NT2/D1 (cell line): ENCODE measurements at regions not wholly inside any gene's neighbourhood (a gene's known extent, or its start where the extent isn't known, plus 50 kb on each side); places are given as distances from the start of the nearest gene placed in this dataset.
A peak's percentile ranks its signal among the peaks of the same experiment; 100 is the strongest.
"Not testable (repeated sequence)": the region's sequence is repeated elsewhere in the genome, so short reads cannot be mapped to it uniquely, and the experiment has no call there.

Experiments
- DNase-seq: peaks from one replicate; pipeline ENCODE4 v3.0.0-alpha.2; 2011; ENCODE audit warnings: low read depth, low spot score
- H3K27me3 ChIP-seq: 2 replicates; pipeline ENCODE4 v1.6.0; 2011; ENCODE audit warnings: mild to moderate bottlenecking; ENCODE audit not compliant: insufficient read length, insufficient read depth
- H3K36me3 ChIP-seq: 2 replicates; pipeline ENCODE4 v1.6.1; 2011; ENCODE audit warnings: mild to moderate bottlenecking, low read length, mixed read lengths; ENCODE audit not compliant: insufficient read depth, insufficient read length
- H3K4me1 ChIP-seq: 2 replicates; pipeline ENCODE4 v1.5.1; 2011; ENCODE audit not compliant: insufficient read depth, insufficient read length
- H3K4me3 ChIP-seq: 2 replicates; pipeline ENCODE4 v1.5.1; 2011; ENCODE audit warnings: low read depth; ENCODE audit not compliant: insufficient read length
- H3K9ac ChIP-seq: 2 replicates; pipeline ENCODE4 v1.6.0; 2011; ENCODE audit warnings: low read depth; ENCODE audit not compliant: insufficient read length
- H3K9me3 ChIP-seq: 2 replicates; pipeline ENCODE4 v1.5.1; 2011; ENCODE audit warnings: mild to moderate bottlenecking, low read length; ENCODE audit not compliant: insufficient read depth
- SUZ12 ChIP-seq: IDR thresholded peaks from 2 replicates; pipeline ENCODE4 v1.6.1; 2011; ENCODE audit not compliant: insufficient read length, insufficient read depth; ENCODE audit errors: extremely low read depth
- YY1 ChIP-seq: IDR thresholded peaks from 2 replicates; pipeline ENCODE4 v1.6.1; 2011; ENCODE audit not compliant: insufficient read length, insufficient read depth
- ZNF274 ChIP-seq: IDR thresholded peaks from 2 replicates; pipeline ENCODE4 v1.6.1; 2011; ENCODE audit warnings: mild to moderate bottlenecking, low read depth, low read length

DNA sequence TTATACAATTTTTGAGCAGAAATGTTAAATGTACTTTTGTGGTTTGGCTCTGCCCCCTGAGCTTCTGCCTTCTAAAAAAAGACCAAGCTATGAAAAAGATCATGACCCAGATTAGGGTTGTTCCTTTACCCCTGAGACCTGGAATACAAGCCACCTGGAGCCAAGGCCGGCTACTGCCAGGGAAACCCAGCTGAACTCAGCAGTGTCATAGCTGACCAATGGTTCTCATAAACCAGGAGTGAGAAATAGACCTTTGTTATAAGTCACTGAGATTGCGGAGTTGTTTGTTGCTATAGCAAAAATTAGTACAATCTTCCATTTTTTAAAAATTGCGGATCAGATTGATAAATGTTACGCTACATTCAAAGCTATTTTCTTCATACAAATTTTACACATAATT, 1261.7 kb downstream of the ROBO1 start:
- Histone ChIP-seq H3K9me3 (peaks cover 15% of the 10 kb centered on the region; the same call in 1 of the 2 replicates), H3K4me3 (no peak overlapping the region), H3K4me1 (no peaks in the 10 kb centered on the region), H3K9ac (no peak overlapping the region), H3K27me3 (no peaks in the 10 kb centered on the region), H3K36me3 (no peaks in the 10 kb centered on the region)
- no peak for DNase-seq
- TF ChIP-seq SUZ12 (no peak), ZNF274 (no peak), YY1 (no peak)

GRCh38 chr3:78506581-78507195, 1261.1 kb downstream of the ROBO1 start:
- DNase-seq: peak; percentile 8
- Histone ChIP-seq H3K27me3 (no peaks in the 10 kb centered on the region), H3K4me3 (no peak overlapping the region)

GRCh38 chr3:78507196-78507984, 1260.4 kb downstream of the ROBO1 start:
- no peaks in the 10 kb centered on the region for H3K4me1 ChIP-seq
- no peak overlapping the region for H3K9ac ChIP-seq
- no peaks in the 10 kb centered on the region for H3K27me3 ChIP-seq
- peaks cover 15% of the 10 kb centered on the region; the same call in 1 of the 2 replicates for H3K9me3 ChIP-seq
- H3K36me3 ChIP-seq: no peaks in the 10 kb centered on the region
- DNase-seq: peak; percentile 5
- TF ChIP-seq SUZ12: no peak
- no peak for TF ChIP-seq YY1
- TF ChIP-seq ZNF274: no peak
- no peak overlapping the region for H3K4me3 ChIP-seq

More at GRCh38 chr3:78506581-78507195, 1261.1 kb downstream of the ROBO1 start:
- no peak for TF ChIP-seq YY1
- TF ChIP-seq SUZ12: no peak
- no peak for TF ChIP-seq ZNF274
- no peak overlapping the region for H3K9ac ChIP-seq
- peaks cover 15% of the 10 kb centered on the region; the same call in 1 of the 2 replicates for H3K9me3 ChIP-seq
- H3K36me3 ChIP-seq: no peaks in the 10 kb centered on the region
- no peaks in the 10 kb centered on the region for H3K4me1 ChIP-seq

- Histone ChIP-seq H3K4me3 (no peak overlapping the region), H3K27me3 (no peaks in the 10 kb centered on the region), H3K4me1 (no peaks in the 10 kb centered on the region), H3K9me3 (peaks cover 15% of the 10 kb centered on the region; the same call in 1 of the 2 replicates), H3K9ac (no peak overlapping the region), H3K36me3 (no peaks in the 10 kb centered on the region)
- no peak for DNase-seq
- TF ChIP-seq SUZ12: no peak
- no peak for TF ChIP-seq YY1
- TF ChIP-seq ZNF274: no peak
Measured at GRCh38 chr3:78511840-78512239, 1256.0 kb downstream of the ROBO1 start.

DNA sequence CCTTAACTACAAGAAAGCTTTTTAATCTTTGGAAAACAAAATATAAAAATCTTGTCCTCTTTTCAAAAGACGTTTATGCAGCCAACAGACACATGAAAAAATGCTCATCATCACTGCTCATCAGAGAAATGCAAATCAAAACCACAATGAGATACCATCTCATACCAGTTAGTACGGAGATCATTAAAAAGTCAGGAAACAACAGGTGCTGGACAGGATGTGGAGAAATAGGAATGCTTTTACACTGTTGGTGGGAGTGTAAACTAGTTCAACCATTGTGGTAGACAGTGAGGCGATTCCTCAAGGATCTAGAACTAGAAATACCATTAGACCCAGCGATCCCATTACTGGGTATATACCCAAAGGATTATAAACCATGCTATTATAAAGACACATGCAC, 1255.0 kb downstream of the ROBO1 start:
- H3K4me1 ChIP-seq, H3K9ac ChIP-seq, DNase-seq, H3K27me3 ChIP-seq, H3K4me3 ChIP-seq, H3K36me3 ChIP-seq: not testable (repeated sequence)
- H3K9me3 ChIP-seq: peaks cover 15% of the 10 kb centered on the region; the same call in 1 of the 2 replicates

GRCh38 chr3:78516437-78516836, 1251.4 kb downstream of the ROBO1 start:
- Histone ChIP-seq H3K4me1 (no peaks in the 10 kb centered on the region), H3K9me3 (peaks cover 5% of the 10 kb centered on the region; the same call in 1 of the 2 replicates), H3K27me3 (no peaks in the 10 kb centered on the region), H3K9ac (no peak overlapping the region), H3K36me3 (no peaks in the 10 kb centered on the region), H3K4me3 (no peak overlapping the region)
- TF ChIP-seq ZNF274: no peak
- TF ChIP-seq YY1: no peak
- TF ChIP-seq SUZ12: no peak
- no peak for DNase-seq

- no peak for TF ChIP-seq SUZ12
- TF ChIP-seq ZNF274: no peak
- no peak for TF ChIP-seq YY1
- no peak overlapping the region for H3K9ac ChIP-seq
- no peaks in the 10 kb centered on the region for H3K36me3 ChIP-seq
- no peaks in the 10 kb centered on the region for H3K4me1 ChIP-seq
- H3K27me3 ChIP-seq: no peaks in the 10 kb centered on the region
- no peak overlapping the region for H3K4me3 ChIP-seq
- no peak for DNase-seq
- peaks cover 5% of the 10 kb centered on the region; the same call in 1 of the 2 replicates for H3K9me3 ChIP-seq
Measured at GRCh38 chr3:78516937-78517336, 1250.9 kb downstream of the ROBO1 start.
